Prostate gland (tissue), 2 donors: ENCODE measurements at regions not wholly inside any gene's neighbourhood (a gene's known extent, or its start where the extent isn't known, plus 50 kb on each side); places are given as distances from the start of the nearest gene placed in this dataset.

Experiments used
- POLR2A ChIP-seq: fragments of 450-650 bp; IDR thresholded peaks from one replicate; pipeline ENCODE4 v1.6.1; 2016; ENCODE audit warnings: antibody characterized with exemption, mild to moderate bottlenecking
- TF ChIP-seq, protein P1 (sequence below), 4 experiments: fragments of 200-600 bp in 2 of 4; fragments of 450-650 bp in 2 of 4; sonication (generic) in 2 of 4; IDR thresholded peaks; 1 replicate in 3 of 4; 2 replicates in 1 of 4; pipeline ENCODE4 v1.5.1; 2016 to 2019; ENCODE audit warnings: antibody characterized with exemption in 4 of 4, mild to moderate bottlenecking in 2 of 4, moderate library complexity in 2 of 4

DNA sequence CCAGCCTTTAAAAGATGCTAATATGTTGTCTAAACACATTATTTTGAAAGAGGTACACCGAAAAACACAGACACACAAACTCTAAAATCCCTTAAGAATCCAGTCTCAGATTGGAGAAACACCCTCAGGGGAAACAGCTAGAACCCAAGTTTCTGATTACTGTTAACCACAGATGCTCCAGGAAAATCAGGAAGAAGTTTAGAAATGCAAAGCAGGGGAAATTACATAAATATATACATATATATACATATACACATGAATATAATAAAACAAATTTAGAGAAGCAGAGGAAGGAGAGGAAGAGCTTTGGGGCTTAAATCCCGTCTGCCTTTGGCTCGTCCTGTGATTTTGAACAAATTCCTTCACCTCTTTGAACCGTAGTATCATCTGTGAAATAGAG, 73.2 kb upstream of the KLF4 start:
- no peak for TF ChIP-seq POLR2A
- TF ChIP-seq, protein P1, sequence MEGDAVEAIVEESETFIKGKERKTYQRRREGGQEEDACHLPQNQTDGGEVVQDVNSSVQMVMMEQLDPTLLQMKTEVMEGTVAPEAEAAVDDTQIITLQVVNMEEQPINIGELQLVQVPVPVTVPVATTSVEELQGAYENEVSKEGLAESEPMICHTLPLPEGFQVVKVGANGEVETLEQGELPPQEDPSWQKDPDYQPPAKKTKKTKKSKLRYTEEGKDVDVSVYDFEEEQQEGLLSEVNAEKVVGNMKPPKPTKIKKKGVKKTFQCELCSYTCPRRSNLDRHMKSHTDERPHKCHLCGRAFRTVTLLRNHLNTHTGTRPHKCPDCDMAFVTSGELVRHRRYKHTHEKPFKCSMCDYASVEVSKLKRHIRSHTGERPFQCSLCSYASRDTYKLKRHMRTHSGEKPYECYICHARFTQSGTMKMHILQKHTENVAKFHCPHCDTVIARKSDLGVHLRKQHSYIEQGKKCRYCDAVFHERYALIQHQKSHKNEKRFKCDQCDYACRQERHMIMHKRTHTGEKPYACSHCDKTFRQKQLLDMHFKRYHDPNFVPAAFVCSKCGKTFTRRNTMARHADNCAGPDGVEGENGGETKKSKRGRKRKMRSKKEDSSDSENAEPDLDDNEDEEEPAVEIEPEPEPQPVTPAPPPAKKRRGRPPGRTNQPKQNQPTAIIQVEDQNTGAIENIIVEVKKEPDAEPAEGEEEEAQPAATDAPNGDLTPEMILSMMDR (IDR thresholded peaks at IDR 0.05) = no peak
